AG04450 (cell line): ENCODE measurements at regions not wholly inside any gene's neighbourhood (a gene's known extent, or its start where the extent isn't known, plus 50 kb on each side); places are given as distances from the start of the nearest gene placed in this dataset.

Experiments used
- CTCF ChIA-PET: fragments of 300-600, 350-600 bp; formaldehyde crosslinking; extraction: SDS; loops from one replicate; lab custom pipeline; 2022; ENCODE audit warnings: antibody characterized with exemption, inconsistent platforms; lab: Charles Lee
- POLR2A ChIA-PET: fragments of 350-600 bp; formaldehyde crosslinking; extraction: SDS; loops from one replicate; lab custom pipeline; 2021; ENCODE audit warnings: antibody characterized with exemption, inconsistent platforms; lab: Yijun Ruan, JAX
- DNase-seq: peaks from one replicate; pipeline ENCODE4 v3.0.0-alpha.2; 2011; ENCODE audit warnings: low read depth, low spot score
- H3K27ac ChIP-seq: one replicate; pipeline ENCODE4 v1.5.1; 2012; ENCODE audit warnings: low read depth, low read length, control low read depth
- H3K27me3 ChIP-seq: one replicate; pipeline ENCODE4 v1.6.0; 2012; ENCODE audit warnings: low read length; ENCODE audit not compliant: control insufficient read depth, insufficient read depth
- H3K4me3 ChIP-seq: 2 replicates; pipeline ENCODE4 v1.5.1; 2011; ENCODE audit warnings: mild to moderate bottlenecking, low read depth, low read length, control low read depth
- H3K9me3 ChIP-seq: 2 replicates; pipeline ENCODE4 v1.5.1; 2012; ENCODE audit warnings: low read length; ENCODE audit not compliant: control insufficient read depth, insufficient read depth
- TF ChIP-seq, protein P1 (sequence below): IDR thresholded peaks from 2 replicates; pipeline ENCODE4 v1.5.1; 2011; ENCODE audit warnings: low read depth, low read length, control low read depth, inconsistent platforms

DNA sequence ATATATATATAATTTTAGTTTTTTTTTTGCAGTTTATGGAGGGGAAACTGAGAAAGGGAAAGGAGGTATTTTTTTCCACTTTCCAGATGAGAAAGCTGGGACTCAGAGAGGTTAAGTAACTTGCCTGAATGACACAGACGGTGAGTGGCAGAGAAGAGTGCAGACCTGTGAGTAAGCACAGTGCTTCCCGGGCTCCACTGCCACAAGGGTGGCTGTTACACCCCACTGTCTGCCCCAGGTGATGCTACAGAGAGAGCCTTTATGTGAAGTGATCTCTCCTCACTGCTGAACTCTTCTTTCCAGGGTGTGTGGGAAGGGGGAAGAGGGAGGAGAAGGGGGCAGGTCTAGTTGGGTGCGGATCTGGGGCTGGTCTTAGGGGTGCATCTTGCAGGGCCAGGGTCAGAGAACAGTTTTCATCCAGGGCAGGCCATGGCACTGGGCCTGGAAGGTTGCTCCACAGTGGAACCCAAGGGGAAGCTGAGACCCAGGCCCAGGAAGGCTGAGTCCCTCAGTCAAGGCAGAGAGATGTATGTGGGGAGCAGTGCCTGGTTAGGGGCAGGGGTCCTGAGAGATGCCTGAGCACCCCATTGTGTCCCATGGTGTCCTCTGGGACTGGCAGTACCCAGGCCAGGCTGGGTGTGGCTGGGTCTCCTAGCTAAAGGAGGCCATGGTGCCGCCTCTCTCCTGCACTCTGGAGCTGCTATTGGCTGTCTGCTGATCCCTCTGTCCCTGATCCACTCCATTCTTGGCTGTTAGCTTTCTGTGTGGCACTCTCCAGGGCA lies 357.5 kb downstream of the PTPRU start:
- H3K27me3 ChIP-seq, result no peaks in the 10 kb centered on the region
- no peak overlapping the region for H3K27ac ChIP-seq
- no peak for DNase-seq
- ChIA-PET POLR2A (no interaction called here), CTCF (interaction anchor here (0.6 kb wide), 1 partner anchor 10 kb away, joined by 3 read pairs; no protein-coding TSS in a partner anchor)
- H3K4me3 ChIP-seq, result no peak overlapping the region
- TF ChIP-seq, protein P1, sequence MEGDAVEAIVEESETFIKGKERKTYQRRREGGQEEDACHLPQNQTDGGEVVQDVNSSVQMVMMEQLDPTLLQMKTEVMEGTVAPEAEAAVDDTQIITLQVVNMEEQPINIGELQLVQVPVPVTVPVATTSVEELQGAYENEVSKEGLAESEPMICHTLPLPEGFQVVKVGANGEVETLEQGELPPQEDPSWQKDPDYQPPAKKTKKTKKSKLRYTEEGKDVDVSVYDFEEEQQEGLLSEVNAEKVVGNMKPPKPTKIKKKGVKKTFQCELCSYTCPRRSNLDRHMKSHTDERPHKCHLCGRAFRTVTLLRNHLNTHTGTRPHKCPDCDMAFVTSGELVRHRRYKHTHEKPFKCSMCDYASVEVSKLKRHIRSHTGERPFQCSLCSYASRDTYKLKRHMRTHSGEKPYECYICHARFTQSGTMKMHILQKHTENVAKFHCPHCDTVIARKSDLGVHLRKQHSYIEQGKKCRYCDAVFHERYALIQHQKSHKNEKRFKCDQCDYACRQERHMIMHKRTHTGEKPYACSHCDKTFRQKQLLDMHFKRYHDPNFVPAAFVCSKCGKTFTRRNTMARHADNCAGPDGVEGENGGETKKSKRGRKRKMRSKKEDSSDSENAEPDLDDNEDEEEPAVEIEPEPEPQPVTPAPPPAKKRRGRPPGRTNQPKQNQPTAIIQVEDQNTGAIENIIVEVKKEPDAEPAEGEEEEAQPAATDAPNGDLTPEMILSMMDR, result no peak
- H3K9me3 ChIP-seq, result no peaks in the 10 kb centered on the region

DNA sequence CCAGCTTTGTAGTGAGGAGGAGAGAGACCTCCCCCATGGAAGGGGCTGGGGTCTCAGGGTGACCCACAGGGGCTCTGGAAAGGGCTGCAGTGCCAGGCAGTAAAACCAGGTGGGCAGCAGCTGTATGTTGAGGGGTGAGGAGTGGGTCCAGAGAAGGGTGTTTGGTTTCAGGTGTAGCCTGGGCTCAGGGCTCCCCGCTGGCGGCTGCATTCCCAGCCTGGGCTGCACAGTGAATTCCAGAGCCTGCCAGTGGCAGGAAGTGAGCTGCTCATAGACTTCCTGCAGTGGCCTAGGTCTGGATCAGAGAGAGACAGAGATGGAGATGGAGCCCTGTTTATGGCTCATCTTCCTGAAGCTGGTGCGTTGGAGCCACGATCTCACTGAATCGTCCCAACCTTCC lies 356.4 kb downstream of the PTPRU start:
- ChIA-PET POLR2A (no interaction called here), CTCF (no interaction called here)
- TF ChIP-seq, protein P1, result no peak
- no peak overlapping the region for H3K27ac ChIP-seq
- H3K4me3 ChIP-seq, result no peak overlapping the region
- DNase-seq, result no peak
- H3K27me3 ChIP-seq, result no peaks in the 10 kb centered on the region
- no peaks in the 10 kb centered on the region for H3K9me3 ChIP-seq

DNA sequence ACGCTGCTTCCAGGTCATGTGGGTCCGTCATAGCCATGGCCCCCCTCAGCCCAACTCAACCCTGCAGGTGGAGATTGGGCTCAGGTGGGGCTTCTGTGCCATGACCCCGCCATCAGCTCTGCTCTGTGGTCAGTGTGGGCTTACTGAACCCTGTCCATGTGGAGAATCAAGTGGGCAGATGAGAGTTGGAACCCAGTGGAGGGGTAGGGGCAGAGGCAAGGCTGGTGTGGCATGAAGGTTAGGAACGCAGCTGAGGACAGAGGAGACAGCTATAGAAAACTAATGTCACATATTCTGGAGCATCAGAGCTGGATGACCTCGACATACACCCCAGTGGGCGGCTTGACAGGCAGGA lies 355.9 kb downstream of the PTPRU start:
- TF ChIP-seq, protein P1, result no peak
- Histone ChIP-seq H3K4me3 (no peak overlapping the region), H3K9me3 (no peaks in the 10 kb centered on the region), H3K27me3 (no peaks in the 10 kb centered on the region), H3K27ac (no peak overlapping the region)
- ChIA-PET POLR2A (no interaction called here), CTCF (no interaction called here)
- DNase-seq, result no peak

DNA sequence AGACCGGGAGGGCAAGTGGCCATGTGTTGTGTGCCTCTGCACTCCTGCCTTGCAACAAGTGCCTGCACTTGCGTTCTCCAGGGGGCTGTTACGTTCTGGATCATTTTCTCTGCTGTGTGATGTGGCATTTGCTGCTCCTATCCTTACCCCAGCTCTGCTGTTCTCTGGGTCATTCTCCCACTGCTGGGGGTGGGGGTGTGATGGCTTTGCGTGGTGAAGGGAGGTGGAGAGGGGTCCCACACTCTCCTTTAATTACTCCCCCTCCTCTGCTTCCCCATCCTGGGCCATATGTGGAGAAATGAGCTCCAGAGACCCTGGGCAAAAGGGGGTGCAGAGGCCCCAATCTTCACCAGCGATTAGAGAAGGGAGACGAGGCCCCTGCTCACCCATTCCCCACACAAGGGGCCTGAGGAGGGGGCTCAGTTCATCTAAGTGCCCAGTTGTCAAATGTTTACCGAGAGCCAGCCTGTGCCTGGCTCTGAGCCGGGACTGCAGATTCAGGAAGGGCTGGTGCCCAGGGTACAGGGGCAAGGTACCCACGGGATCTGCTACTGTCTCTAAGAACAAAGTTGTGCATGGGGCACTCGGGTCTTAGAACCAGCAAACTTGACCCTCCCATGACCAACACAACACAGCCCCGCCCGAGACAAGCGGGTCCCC lies 355.4 kb downstream of the PTPRU start:
- Histone ChIP-seq H3K4me3 (no peak overlapping the region), H3K9me3 (no peaks in the 10 kb centered on the region), H3K27ac (no peak overlapping the region), H3K27me3 (no peaks in the 10 kb centered on the region)
- ChIA-PET POLR2A (no interaction called here), CTCF (no interaction called here)
- TF ChIP-seq, protein P1, result no peak
- no peak for DNase-seq
